Stimulated activated CD8-positive, alpha-beta memory T cell treated with anti-CD3 and anti-CD28 coated beads, Interleukin-15, amount 100 ng/mL, for 4 hours (primary cell): ENCODE measurements at regions not wholly inside any gene's neighbourhood (a gene's known extent, or its start where the extent isn't known, plus 50 kb on each side); places are given as distances from the start of the nearest gene placed in this dataset.

Experiments used
- DNase-seq, 2 donors: peaks; one replicate each; pipeline ENCODE4 v3.0.0-alpha.2; 2020; ENCODE audit warnings: low read depth in 2 of 2

DNA sequence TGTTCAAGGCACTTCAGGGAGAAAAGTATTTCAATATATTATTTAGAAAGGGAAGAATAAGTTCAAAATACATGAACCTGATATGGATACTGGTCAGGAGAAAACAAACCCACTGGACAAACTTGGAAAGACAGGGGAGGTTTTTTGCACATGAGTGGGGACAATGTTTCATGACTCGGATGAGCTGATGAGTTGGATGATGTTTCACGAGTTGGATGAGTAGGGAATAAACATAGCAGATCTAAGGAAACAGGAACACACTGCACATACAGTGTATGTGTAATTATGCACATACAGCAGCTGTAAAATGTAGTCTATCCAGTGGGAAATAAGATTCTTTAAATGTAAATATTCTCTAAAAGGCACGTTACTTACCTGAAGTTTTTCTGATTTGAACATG lies 682.9 kb upstream of the ADAMTS5 start:
- DNase-seq = no peak

DNA sequence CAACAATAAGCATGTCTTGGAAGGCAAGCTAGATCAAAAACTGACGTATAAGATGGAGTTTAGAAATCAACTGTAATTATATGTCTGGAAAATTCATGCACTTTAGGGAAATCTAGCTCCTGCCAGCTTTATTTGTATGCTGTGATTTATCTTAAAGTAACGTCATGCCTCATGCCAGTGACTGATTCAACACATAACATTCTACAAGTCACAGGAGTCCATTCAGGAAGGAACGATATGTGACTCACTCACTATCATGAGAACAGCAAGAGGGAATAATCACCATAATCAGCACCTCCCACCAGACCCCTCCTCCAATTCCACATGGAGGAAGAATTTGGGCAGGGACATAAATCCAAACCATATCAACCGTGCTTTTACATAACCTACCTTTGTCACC lies 682.4 kb upstream of the ADAMTS5 start:
- DNase-seq = no peak

DNA sequence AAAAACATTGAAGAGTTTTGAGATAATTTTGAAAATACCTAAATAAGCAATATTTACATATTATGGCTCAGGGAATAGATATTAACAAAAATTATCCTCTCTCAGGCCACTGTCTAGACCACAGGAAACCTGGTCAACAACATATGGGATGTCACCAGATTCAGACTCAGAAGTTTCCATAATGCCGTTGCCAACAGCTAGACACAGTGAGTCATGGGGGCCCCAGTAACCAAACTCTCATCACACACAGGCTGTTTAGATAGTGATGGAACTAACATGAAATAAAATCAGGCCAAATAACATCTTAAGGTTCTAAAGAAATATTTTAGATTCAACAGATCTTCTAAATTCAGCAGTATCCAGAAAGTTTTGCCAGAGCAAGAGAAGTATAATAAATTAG lies 681.7 kb upstream of the ADAMTS5 start:
- no peak for DNase-seq

DNA sequence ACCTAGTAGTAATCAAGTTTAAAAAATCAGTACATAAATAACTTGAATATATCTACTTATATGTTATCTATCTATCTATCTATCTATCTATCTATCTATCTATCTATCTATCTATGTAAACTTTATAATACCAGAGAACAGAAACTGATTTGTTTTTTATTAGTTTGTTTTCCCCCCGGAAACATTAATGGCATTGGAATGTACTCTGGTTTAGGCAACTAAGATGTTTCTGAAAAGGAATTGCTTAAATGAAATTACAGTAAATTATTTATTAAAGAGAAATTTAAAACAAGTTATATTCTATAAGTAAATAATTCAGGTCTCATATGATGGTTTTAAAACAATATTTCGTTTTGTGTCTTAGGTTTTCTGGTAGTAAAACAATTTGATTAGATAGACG lies 681.0 kb upstream of the ADAMTS5 start:
- DNase-seq = no peak

DNA sequence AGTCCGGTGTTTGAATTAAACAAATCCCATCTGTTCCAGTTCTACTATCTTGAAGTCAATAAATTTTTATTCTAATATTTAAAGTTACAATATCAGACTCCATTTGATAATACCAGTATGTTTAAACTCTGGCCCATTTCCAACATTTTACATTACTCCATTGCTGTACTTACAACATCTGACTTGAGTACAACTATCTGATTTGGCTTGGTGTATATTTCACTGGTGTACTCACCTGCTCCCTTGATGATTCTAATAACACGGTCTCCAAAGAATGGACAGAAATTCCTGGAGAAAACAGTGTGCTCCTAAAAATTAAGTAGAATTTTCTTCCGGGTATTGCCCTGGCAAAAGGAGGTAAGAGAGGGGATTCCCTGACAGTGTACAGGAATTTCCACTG lies 680.5 kb upstream of the ADAMTS5 start:
- DNase-seq = no peak

DNA sequence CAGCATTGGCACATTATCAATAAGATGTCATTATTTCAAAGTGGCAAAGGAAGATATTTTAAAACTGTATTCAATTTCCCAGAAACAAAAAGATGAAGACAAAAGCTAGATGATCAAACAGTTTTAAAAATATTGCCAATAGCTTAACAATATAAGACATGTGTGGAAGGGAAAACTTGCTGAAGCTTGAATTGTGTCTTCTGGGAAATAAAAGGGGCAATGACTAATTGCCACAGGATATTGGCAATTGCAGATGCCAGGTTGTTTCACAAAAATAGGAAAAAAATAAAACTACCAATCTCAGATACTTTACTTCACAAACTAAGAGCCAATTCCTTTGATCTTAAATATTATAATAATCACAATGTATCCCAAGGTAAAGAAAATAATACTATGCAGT lies 679.8 kb upstream of the ADAMTS5 start:
- DNase-seq = no peak

DNA sequence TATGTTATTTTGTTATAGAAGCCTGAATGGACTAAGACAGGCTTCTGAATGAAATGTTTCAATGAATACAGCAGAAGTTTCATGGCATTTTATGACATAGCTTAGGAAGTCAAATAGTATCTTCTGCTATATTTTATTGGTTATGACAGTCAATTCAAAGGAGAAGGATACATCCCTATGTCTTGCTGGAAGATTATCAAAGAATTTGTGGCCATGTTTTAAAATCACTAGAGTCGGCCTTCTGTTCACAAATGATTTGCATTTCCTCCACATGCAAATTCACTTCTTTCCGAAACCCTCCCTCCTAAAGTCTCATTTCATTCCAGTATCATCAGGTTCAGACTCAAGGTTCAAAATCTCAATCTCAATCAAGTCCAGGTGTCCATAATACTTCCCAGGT lies 679.2 kb upstream of the ADAMTS5 start:
- no peak for DNase-seq

DNA sequence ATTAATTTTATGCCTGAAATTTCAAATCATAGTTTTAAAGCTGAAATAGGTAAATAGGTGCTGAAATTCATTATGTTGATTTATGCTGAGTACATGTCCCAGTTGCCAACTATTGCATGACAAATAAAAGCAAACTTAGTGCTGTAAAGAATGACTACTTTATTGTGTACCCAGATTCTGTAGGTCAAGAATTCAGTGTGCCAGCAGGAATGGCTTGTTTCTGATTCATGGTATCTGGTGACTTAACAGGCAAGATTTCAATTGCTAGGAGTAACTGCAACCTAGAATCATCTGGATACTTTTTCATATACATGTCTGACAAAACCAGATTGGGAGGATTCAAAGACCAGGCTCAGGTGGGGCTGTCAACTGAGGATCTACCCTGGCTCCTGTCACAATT lies 678.4 kb upstream of the ADAMTS5 start:
- no peak for DNase-seq

DNA sequence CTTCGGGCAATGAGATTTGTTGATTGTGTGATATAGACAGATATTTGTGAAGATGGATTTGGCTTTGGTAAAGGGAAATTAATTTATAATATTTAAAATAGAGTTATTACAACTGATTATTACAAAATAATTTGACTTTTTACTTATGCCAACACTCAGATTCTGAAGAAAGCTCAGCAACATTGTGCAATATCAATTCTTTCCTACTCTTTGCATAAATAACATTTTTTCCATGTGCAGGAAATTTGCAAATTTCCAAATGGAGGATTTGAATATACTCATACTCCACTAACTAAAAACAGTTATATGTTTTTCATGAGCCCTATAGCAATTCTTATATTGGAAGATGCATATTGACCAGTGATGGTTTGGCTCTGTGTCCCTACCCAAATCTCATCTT lies 676.4 kb upstream of the ADAMTS5 start:
- no peak for DNase-seq

DNA sequence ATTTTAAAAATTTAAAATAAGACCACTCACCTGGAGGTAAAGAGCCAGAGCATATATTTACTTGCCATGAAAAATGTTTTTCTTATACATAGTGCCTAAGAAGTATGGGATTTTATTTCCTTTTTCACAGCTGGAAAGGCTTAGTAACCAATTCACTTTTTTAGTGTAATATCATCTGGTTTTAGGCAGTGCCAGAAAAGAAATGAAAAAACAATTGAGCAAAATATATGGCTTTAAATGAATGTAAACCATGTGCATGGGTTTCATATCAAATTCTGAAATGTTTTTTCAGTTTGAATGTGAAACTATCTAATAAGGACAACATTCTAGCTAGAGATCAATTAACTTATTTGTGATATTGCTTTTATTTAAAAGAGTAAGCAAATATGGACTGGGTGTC lies 672.4 kb upstream of the ADAMTS5 start:
- DNase-seq = no peak

DNA sequence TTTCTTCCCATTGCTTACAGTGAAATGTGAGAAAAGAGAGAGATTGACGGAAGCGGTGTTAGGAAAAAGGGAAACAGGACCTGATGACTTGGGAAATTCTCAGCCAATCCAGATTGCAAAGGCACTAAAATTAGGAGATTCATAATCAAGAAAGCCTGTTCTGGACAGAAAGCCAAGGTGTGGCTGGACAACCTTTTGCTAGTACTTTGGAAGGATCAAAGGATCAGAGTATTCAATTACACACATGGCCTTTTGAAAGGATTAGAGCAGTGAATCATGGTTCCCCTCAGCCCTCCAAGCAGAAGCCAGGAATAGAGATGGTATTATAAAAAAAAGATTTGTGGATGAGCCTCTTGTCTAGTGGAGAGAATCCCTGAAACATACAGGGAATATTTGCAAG lies 669.8 kb upstream of the ADAMTS5 start:
- no peak for DNase-seq

DNA sequence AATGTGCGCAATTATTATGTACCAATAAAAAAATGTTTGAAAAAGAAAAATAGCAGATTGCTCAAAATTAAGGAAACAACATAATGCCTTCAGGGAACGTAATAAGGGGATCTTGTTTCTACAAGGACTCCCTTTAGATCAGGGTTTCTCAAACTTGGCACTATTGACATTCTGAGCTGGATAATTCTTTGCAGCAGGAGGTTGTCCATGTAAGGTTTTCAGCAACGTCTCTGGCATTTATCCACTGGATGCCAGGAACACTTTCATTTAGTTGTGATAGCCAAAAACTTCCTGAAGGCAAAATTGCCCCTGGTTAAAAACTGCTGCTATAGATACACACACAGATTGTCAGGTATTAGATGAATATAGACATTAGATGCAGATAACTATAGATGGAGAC lies 666.7 kb upstream of the ADAMTS5 start:
- no peak for DNase-seq

DNA sequence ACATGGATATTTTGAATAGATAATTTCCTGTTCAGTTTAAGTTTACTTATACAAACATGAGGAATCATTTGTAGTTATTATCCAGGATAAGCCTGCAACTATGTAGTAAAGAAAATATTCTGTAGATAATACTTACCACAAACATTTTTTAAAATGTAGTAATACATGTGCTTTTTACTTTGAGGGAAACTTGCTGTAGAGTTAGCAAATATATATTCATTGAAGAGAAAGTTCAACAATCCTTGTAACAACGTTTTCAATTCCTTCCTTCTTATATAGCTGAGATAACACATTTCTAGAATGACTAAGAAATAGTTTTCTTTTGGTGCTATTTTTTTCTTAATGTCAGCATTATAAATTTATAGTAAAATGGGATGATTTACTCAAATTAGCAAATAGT lies 664.6 kb upstream of the ADAMTS5 start:
- no peak for DNase-seq

DNA sequence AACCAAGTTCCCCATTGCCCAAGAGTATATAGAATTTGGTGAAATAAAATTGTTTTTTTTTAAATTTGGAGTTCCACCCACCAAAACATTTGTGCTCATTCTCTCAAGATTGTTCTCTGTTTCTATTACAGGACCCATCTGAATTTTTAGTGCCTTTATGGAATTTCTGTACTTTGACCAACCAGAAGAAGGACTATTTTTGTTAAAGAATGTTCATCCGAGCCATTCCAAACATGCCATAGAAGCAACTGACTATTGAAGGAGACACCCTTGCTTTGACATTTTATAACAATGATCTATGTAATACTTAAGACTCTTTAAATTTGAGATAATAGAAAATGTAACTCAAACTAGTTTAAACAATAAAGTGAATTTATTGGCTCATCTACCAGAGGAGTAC lies 655.7 kb upstream of the ADAMTS5 start:
- DNase-seq = no peak

DNA sequence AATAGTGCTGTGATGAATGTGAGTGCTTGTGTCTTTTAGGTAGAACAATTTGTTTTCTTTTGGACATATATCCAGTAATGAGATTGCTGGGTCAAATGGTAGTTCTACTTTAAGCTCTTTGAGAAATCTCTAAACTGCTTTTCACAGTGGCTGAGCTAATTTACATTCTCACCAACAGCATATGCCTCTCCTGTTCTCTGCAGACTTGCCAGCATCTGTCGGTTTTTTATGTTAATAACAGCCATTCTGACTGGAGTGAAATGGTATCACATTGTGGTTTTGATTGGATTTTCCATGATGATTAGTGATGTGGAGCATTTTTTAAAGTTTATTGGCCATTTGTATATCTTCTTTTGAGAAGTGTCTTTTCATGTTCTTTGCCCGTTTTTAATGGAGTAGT lies 647.3 kb upstream of the ADAMTS5 start:
- DNase-seq = no peak

DNA sequence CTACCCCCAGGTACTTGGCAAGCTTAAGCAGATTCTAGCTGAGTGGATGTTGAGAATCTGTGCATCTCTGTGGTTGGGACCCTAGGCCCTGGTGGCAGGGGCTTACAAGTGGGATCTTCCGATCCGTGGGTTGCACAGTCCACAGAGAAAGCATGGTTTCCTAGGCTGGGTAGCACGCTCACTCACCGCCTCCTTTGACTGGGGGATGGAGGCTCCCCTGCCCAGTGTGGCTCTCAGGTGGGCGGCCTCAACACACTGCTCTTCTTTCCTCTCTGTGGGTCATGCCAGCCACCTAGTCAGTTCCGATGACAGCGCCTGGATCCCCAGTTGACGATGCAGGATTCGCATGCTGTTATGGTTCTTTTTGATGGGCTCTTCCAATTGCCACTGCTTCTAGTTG lies 639.5 kb upstream of the ADAMTS5 start:
- DNase-seq = no peak

DNA sequence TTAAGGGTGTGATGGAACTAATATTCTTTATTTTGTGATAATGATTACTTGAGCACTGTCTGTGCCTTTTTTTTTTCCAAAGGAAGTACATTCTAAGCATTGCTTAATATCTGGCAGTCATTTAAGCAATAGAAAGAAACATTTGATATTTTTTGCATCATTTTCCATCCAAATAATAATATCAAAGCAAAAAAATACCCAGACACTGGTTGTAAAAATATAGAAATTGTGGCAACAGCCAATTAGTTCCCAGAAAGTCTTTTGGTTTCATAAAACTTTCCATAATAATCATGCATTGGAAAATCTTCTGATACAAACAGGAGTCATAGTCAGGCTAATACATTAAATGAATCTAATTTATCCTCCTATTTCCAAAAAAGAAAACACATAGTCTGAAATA lies 629.3 kb upstream of the ADAMTS5 start:
- no peak for DNase-seq

DNA sequence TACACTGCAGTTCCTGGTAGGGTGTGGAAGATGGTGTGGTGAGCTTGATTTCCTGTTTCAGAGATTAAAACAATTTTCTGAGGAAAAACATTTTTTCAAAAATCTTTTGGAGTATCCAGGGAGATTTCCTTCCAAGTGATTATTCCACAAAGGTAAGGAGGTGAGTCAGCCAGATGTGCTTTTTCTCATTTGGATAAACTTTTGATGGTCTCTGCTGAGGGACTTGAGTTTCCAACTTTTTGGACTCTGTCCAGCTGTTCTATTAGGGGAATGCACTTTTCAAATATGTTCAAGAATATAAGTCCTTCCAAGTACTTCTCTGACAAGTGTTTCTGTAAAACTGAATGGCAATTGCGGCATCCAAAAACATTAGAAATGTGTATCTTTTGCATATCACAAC lies 628.8 kb upstream of the ADAMTS5 start:
- DNase-seq = no peak

DNA sequence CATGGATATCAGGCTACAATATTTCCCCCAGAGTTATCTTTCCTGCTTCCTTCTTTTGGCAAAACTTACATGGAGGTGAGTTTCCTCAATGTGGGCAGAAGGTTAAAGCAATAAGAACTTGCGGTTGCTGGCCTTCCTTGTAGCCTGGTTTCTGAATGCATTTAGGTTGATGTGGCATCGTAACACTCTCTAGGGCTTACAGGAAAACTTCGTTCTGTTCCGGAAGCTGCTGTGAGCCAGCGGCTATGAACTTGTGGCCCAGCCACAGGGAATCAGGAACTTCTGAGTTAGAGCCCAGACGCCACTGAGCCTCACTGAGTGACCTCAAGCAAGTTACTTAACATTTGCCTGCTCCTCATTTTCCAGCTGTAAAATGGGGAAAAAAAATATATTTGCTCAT lies 623.4 kb upstream of the ADAMTS5 start:
- DNase-seq = no peak

DNA sequence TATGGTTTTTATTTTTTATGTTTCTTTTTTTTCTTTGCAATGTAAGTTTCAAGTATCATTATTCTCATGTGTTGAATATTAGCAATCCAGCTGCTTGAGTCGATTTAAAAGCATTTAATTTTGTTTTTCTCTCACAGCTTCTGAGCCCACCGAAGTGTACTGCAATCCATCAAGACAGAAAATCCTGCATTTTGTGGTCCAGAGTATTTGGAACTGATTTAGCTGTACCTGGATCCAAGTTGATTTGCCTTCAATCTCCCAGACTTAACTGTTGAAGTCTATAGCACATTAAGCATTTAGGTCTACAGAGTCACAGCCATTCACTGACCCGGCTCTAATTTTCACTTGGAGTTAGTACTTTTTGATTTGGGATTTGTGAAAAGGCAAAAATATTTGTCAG lies 622.9 kb upstream of the ADAMTS5 start:
- DNase-seq = no peak

DNA sequence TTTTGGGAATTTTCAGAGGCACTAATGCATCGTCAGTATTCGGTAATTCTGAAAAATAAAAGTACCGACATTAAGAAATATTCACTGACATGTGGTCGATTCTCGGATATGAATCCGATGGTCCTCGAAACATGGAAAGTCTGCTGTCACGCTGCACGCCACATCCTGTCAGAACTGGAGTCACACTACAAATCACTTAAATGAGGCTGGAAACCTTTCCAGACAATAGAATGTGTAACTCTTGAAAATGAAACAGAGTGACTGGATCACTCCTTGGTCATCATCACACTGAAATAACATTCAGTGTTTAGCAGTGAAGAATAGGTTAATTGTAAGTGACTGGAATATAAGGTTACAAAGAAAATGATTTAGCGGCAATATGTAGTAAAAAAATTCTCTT lies 620.1 kb upstream of the ADAMTS5 start:
- DNase-seq = no peak

DNA sequence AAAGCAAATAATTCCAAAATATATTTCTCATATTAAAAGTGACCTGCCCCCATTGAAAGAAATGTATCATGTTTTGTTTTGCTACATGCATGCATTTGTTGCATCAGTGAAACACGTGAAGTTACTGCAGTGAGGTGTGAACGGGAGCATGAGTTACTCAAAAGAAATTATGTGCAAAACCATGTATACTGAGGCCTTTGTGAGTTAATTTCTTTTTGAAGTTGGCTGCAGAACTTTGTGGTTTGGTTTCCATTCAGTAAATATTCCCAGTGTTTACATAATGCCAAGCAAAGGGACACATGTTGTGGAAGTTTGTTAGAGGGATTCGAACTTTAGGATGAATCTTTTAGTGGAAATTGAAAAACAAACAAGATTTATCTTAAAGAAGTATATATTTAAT lies 619.4 kb upstream of the ADAMTS5 start:
- DNase-seq = no peak

DNA sequence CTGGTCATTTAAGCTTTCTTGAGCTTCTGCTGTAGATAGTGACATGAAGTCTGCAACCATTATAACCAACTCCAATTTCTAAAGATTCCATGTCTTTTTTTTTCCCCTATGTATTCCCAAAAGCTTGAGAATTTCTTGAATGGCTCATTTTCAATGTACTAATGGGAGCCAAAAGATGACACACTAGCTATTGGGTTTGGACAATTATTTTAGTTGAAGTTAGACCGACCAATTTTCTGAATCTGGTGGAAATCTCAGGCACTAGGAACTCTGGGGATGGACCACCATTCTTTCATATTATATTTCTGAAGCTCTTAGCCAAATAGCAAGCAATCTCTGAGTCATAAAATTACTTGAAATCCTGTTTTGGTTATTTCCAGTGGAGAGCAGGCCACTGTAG lies 617.4 kb upstream of the ADAMTS5 start:
- no peak for DNase-seq

DNA sequence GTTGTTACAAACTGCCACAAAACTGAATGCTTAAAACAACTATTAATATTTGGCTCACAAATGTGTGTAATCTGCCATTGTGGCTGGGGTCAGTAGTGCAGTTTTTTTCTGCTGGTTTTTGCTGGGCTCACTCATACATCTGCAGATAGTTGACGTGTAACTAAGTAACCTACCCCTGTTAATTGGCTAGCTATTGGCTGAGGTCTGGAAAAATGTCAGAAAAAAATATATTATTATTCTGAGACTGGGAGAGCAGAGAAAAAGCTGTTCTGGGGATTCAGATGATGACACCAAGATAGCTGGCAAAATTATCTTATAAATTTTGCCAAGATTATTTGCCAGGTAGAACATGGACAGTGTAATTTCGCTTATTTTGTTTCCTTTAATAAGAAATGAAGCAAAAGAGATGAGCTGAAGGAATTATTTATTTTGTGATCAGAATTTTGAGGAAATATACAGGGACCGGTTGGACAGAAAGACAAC lies 616.1 kb upstream of the ADAMTS5 start:
- DNase-seq = no peak
